Neural progenitor cell (in vitro differentiated cells): ENCODE measurements at regions not wholly inside any gene's neighbourhood (a gene's known extent, or its start where the extent isn't known, plus 50 kb on each side); places are given as distances from the start of the nearest gene placed in this dataset.

Experiments
- CTCF ChIP-seq: fragments of 200-600 bp; sonication (generic); IDR thresholded peaks from 2 replicates; pipeline ENCODE4 v1.5.1; 2017; ENCODE audit warnings: antibody characterized with exemption, mild to moderate bottlenecking
- EZH2 ChIP-seq: fragments of 200-600 bp; sonication (generic); IDR thresholded peaks from 2 replicates; pipeline ENCODE4 v1.6.1; 2017; ENCODE audit warnings: antibody characterized with exemption, mild to moderate bottlenecking, moderate library complexity
- EZH2phosphoT487 ChIP-seq: fragments of 200-600 bp; sonication (generic); IDR thresholded peaks from 2 replicates; pipeline ENCODE4 v1.6.1; 2017; ENCODE audit warnings: antibody characterized with exemption

GRCh38 chr9:104983491-104983890 is 55.5 kb upstream of the ABCA1 start:
- TF ChIP-seq CTCF (no peak), EZH2 (no peak), EZH2phosphoT487 (no peak)
